GM18508 (cell line): ENCODE measurements at regions not wholly inside any gene's neighbourhood (a gene's known extent, or its start where the extent isn't known, plus 50 kb on each side); places are given as distances from the start of the nearest gene placed in this dataset.

Experiments used
- ATAC-seq: cut with Tn5 transposase; IDR thresholded peaks from one replicate; pipeline ENCODE4 v1.9.1; 2021; ENCODE audit warnings: moderate number of reproducible peaks; ENCODE audit not compliant: insufficient read depth, unreplicated experiment

DNA sequence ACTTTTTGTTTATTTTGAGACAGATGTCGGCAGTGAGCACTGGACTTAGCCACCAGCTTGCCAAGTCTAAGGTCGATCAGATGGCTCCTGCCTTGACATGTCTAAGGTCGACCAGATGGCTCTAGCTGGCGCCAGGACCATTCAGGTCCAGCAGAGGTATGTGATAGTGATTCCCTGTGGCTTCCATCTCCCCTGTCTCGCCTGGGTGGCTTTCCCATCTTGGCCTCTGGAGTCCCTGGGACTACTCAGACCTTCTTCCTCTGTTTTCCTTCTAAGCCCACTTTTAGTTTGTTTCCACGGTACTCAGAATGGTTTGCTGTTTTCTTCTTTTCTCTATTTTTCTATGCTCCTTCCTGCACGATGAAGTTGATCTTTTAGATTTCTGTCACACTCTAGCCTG is 1435.7 kb downstream of the UQCRFS1 start:
- ATAC-seq = no peak

DNA sequence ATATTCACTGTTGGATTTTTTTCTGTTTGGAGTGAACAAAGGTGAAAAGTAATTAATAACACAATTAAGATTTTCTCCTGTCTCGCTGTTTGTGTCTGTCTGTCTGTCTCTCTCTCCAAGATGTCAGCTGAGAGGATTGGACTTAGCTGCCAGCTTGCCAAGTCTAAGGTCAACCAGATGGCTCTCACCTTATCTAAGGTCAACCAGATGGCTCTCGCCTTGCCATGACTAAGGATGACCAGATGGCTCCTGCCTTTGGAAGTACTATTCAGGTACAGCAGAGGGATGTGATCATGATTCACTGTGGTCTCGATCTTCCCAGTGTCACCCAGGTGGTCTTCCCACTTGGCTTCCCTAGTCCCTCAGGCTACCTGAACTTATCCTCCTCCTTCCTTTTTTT is 1436.4 kb downstream of the UQCRFS1 start:
- no peak for ATAC-seq

DNA sequence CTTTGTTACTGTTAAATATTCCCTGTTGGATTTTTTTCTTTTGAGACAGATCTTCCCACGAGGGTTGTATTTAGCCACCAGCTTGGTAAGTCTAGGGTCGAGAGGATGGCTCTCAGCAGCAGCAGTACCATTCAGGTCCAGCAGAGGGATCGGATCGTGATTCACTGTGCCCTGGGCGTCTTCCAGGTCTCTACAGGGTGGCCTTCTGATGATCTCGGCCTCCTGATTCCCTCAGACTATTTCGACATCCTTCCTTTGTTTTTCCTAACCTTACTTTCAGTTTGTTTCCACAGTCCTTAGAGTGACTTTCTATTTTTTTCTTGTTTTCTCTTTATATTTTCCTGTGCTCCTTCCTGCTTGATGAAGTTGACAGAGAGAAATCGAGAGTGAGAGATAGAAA is 1436.9 kb downstream of the UQCRFS1 start:
- ATAC-seq = no peak

DNA sequence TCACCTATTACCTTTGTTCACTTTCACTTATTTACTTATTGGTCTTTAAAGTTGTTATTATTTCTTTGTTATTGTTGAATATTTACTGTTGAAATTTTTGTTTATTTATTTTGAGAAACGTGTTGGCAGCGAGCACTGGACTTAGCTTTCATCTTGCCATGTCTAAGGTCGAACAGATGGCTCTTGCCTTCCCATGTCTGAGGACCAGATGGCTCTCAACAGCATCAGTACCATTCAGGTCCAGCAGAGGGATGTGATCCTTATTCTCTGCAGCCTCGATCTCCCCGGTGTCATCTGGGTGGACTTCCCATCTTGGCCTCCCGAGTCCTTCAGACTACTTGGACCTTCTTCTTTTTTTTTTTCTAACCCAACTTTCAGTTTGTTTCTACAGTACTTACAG is 1437.6 kb downstream of the UQCRFS1 start:
- no peak for ATAC-seq

DNA sequence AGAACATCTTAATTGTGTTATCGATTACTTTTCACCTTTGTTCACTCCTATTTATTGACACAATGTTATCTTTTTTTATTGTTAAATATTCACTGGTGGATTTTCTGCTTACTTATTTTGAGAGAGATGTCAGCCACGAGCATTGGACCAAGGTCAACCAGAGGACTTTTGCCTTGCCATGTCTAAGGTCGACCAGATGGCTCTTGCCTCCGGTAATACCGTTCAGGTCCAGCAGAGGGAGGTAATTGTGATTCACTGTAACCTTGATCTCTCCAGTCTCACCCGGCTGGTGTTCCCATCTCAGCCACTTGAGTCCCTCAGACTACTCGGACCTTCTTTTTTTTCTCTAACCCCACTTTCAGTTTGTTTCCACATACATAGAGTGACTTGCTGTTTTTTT is 1438.1 kb downstream of the UQCRFS1 start:
- no peak for ATAC-seq

DNA sequence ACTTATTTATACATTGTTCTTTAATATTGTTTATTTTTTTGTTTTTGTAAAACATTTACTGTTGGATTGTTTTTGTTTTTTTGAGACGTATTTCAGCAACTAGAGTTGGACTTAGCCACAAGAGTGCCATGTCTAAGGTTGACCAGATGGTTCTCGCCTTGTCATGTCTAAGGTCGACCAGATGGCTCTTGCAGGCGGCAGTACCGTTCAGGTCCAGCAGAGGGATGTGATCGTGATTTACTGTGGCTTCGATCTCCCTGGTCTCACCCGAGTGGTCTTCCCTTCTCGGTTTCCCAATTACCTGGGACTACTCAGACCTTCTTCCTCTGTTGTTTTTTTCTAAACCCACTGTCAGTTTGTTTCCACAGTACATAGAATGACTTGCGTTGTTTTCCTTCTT is 1438.6 kb downstream of the UQCRFS1 start:
- no peak for ATAC-seq

DNA sequence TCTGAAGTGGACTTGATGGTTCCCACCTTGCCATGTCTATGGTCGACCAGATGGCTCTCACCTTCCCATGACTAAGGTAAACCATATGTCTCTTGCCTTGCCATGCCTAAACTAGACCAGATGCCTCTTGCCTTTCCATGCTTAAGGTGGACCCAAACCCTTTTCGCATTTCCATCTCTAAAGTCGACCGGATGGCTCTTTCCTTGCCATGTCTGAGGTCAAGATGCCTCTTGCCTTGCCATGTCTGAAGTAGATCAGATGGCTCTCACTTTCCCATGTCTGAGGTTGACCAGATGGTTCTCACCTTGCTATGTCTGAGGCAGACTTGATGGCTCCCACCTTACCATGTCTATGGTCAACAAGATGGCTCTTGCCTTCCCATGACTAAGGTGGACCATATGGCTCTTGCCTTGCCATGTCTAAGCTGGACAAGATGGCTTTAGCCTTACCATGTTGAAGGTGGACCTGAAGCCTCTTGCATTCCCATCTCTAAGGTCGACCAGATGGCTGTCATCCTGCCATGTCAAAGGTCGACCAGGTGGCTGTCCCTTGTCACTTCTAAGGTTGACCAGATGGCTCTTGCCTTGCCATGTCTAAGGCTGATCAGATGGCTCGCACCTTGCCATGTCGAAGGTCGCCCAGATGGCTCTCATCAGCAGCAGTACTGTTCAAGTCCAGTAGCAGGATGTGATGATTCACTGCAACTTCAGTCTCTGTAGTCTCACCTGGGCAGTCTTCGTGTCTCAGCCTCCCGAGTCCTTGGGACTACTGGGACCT is 1439.4 kb downstream of the UQCRFS1 start:
- ATAC-seq = no peak

DNA sequence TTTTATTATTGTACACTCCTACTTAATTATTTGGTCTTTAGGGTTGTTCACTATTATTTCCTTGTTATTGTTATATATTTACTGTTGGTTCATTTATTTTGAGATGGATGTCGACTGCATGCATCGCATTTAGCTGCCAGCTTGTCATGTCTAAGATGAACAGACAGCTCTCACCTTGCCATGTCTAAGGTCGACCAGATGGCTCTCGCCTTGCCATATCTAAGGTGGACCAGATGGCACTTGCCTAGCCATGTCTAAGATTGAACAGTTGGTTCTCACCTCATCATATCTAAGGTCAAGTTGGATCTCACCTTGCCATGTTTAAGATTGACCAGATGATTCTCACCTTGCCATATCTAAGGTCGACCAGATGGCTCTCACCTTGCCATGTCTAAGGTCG is 1440.9 kb downstream of the UQCRFS1 start:
- ATAC-seq = no peak

DNA sequence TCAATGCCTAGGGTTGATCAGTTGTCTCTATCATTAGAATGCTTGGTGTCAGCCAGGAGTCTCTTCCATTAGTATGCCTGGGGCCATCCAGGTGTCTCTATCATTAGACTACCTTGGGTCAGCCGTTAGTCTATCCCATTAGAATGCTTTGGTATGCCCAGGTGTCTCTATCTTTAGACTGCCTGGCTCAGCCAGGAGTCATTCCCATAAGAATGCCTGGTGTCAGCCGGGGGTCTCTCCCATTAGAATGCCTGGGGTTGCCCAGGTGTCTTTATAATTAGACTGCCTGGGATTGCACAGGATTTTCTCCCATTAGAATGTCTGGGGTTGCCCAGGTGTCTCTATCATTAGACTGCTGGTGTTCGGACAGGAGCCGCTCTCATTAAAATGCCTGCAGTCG is 1442.9 kb downstream of the UQCRFS1 start:
- ATAC-seq = no peak

DNA sequence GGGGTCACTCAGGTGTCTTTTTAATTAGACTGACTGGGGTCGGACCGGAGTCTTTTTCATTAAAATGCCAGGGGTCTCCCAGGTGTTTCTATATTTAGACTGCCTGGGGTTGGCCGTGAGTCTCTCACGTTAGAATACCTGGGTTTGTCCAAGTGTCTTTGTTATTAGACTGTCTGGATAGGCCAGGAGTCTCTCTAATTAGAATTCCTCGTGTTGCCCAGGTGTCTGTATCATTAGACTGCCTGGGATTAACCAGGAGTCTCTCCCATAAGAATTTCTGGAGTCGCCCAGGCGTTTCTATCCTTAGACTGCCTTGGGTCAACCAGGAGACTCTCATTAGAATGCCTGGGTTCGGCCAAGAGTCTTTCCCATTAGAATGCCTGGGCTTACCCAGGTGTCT is 1445.7 kb downstream of the UQCRFS1 start:
- no peak for ATAC-seq

DNA sequence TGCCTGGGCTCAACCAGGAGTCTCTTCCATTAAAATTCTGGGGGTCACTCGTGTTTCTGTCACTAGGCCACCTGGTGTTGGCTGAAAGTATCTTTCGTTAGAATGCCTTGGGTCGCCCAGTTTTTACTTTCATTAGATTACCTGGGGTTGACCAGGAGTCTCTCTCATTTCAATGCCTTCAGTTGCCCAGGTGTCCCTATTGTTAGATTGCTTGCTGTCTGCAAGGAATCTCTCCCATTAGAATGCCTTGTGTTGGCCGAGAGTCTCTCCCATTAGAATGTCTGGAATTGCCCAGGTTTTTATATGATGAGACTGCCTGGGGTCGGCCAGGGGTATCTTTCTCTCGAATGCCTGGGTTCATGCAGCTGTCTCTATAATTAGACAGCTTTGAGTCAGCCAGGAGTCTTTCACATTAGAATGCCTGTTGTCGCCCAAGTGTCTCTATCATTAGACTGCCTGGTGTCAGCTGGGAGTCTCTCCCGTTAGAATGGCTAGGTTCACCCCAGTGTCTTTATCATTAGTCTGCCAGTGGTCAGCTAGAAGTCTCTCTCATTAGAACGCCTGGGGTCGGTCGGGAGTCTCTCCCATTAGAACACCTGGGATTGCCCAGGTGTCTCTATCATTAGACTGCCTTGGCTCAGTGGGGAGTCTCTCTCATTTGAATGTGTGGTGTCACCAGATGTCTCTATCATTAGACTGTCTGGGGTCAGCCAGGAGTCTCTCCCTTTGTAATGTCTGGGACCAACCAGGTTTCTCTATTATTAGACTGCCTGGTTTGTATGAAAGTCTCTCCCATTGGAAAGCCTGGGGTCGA is 1446.8 kb downstream of the UQCRFS1 start:
- ATAC-seq = no peak

DNA sequence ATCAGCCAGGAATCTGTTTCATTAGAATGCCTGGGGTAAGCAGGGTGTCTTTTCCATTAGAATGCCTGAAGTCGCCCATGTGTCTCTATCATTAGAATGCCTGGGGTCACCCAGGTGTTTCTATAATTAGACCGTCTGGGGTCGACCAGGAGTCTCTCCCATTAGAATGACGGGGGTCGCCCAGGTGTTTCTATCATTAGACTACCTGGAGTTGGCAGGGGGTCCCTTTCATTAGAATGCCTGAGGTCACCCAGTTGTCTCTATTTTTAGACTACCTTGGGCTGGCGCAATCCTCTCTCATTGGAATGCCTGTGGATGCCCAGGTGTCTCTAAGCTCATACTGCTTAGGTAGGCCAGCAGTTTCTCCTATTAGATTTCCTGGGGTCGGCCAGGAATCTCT is 1447.6 kb downstream of the UQCRFS1 start:
- no peak for ATAC-seq

DNA sequence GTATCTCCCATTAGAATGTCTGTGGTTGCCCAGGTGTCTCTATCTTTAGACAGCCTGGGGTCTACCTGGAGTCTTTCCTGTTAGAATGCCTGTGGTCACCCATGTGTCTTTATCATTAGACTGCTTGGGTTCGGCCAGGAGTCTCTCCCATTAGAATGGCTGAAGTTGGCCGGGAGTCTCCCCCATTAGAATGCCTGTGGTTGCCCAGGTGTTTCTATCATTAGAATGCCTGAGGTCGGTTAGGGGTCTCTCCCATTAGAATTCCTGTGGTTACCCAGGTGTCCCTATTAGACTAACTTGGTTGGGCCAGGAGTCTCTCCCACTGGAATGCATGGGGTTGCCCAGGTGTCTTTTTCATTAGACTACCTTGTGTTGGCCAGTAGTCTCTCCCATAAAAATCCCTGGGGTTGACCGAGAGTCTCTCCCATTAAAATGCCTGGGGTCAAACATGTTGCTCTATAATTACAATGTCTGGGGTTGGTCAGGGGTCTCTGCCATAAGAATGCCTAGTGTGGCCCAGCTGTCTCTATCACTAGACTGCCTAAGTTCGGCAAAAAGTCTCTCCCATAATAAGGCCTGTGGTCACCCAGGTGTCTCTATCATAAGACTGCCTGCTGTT is 1448.7 kb downstream of the UQCRFS1 start:
- ATAC-seq = no peak

DNA sequence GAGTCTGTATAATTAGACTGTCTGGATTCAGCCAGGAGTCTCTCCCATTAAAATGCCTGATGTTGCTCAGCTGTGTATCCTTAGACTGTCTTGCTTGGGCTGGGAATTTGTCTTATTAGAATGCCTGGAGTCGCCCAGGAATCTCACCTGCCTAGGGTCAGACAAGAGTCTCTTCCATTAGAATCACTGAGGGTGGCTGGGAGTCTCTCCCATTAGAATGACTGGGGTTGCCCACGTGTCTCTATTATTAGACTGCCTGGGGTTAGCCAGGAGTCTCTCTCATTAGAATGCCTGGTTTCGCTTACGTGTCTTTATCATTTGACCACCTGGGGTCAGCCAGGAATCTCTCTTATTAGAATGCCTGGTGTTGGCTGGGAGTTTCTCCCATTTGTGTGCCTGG is 1450.0 kb downstream of the UQCRFS1 start:
- ATAC-seq = no peak

DNA sequence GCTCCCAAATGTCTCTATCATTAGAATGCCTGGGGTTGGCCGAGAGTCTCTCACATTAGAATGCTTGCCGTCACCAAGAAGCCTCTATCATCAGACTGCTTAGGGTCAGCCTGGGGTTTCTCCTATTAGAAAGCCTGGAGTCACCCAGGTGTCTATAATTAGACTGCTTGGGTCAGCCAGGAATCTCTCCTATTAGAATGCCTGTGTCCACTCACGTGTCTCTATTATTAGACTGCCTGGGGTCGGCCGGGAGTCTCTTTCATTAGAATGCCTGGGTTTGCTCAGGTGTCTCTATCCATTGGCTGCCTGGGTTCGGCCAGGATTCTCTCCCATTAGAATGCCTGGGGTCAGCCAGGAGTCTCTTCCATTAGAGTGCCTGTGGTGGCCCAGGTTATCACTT is 1453.1 kb downstream of the UQCRFS1 start:
- ATAC-seq = no peak

DNA sequence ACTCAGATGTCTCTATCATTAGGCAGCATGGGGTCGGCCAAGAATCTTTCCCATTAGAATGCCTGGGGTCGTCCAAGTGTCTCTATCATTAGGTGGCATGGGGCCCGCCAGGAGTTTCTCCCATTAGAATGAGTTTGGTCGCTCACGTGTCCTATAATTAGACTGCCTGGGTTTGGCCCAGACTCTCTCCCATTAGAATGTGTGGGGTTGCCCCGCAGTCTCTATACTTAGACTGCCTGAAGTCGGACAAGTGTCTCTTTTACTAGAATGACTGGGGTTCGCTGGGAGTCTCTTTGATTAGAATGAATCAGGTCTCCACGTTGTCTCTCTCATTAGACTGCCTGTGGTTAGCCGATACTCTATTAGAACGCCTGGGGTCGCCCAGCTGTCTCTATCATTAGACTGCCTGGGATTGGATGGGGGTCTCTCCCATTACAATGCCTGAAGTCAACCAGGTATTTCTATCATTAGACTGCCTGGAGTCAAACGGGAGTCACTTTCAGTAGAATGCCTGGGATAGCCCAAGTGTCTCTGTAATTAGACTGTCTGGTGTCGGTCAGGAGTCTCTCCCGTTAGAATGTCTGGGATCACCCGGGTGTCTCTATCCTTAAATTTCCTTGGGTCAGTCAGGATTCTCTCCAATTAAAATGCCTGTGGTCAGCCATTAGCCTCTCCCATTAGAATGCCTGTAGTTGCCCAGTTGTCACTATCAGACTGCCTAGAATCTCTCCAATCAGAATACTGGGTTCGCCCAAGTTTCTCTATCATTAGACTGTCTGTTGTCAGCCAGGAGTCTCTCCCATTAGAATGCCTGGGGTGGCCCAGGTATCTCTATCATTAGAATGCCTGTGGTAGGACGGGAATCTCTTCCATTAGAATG is 1454.1 kb downstream of the UQCRFS1 start:
- ATAC-seq = no peak

DNA sequence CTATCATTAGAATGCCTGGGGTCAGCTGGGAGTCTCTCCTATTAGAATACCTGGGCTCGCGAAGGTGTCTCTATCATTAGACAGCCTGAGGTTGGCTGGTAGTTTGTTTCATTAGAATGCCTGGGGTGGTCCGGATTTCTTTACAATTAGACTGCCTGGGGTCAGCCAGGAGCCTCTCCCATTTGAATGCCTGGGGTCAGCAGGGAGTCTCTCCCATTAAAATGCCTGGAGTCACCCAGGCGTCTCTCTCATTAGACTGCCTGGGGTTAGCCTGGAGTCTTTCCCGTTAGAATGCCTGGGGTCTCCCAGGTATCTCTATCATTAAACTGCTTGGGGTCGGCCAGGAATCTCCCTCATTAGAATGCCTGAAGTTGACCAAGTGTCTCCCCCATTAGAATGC is 1458.3 kb downstream of the UQCRFS1 start:
- no peak for ATAC-seq

DNA sequence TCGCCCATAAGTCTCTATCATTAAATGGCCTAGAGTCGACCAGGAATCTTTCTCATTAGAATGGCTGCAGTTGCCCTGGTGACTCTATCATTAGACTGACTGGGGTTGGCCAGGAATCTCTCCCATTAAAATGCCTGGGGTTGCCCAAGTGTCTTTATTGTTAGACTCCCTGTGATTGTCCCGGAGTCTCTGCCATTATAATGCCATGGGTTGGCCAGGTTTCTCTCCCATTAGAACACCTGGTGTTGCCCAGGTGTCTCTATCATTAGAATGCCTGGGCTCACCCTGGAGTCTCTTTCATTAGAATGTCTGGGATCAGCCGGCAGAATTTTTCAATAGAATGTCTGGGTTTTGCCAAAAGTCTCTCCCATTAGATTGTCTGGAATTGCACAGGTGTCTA is 1459.3 kb downstream of the UQCRFS1 start:
- ATAC-seq = no peak

DNA sequence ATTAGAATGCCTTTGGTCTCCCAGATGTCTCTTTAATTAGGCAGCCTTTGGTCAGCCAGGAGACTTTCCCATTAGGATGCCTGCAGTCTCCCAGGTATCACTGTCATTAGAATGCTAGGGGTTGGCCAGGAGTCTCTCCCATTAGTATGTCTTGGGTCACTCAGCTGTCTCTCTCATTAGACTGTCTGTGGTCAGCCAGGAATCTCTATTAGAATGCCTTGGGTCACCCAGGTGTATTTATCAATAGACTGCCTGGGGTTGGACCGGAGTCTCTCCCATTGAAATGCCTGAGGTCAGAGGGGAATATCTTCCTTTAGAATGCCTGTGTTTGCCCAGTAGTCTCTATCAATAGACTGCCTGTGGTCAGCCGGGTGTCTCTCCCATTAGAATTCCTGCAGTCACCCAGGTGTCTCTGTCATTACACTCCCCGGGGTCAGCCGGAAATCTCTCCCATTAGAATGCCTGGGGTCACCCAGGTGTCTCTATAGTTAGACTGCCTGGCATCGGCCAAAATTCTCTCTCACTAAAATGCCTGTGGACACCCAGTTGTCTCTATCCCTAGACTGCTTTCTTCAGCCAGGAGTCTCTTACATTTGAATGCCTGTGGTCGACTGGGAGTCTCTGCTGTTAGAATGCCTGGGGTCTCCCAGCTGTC is 1460.3 kb downstream of the UQCRFS1 start:
- ATAC-seq = no peak

DNA sequence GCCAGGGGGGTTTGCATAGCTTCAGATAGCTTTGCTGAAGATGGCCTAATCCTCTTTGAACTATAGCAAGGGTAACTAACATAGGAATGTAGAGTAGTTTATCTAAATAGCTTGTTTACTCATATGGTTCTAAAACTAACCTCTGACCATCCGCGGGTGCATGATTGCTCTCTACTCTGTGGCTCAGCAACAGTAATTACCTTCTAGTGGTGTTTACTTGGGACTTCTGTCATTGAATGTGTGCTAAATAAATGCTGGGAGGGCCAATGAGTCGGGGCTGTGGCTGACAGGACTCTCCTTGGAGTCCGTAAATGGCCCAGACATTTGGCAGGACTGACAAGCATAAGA is 1461.9 kb downstream of the UQCRFS1 start:
- ATAC-seq = no peak
